Neural cell (in vitro differentiated cells): ENCODE measurements at regions not wholly inside any gene's neighbourhood (a gene's known extent, or its start where the extent isn't known, plus 50 kb on each side); places are given as distances from the start of the nearest gene placed in this dataset.

ENCODE experiments used
- H2AFZ ChIP-seq: fragments of 200-600, 300-800 bp; sonication (generic), shearing (Covaris generic); 2 replicates; pipeline ENCODE4 v1.6.0; 2014; ENCODE audit warnings: low read depth, mild to moderate bottlenecking, antibody characterized with exemption, low read length, moderate library complexity
- H3F3A ChIP-seq: fragments of 200-600 bp; shearing (Covaris generic); 2 replicates; pipeline ENCODE4 v1.6.1; 2016; ENCODE audit warnings: mild to moderate bottlenecking, moderate library complexity, mixed read lengths, antibody characterized with exemption, low read length; ENCODE audit not compliant: insufficient read depth, poor library complexity, severe bottlenecking
- H3K27ac ChIP-seq: fragments of 200-600, 300-800 bp; sonication (generic), shearing (Covaris generic); 2 replicates; pipeline ENCODE4 v1.5.1; 2014; ENCODE audit warnings: mild to moderate bottlenecking, low read length, moderate library complexity
- H3K27me3 ChIP-seq: fragments of 300-800, 200-600 bp; sonication (generic), shearing (Covaris generic); 2 replicates; pipeline ENCODE4 v1.6.0; 2014; ENCODE audit warnings: mild to moderate bottlenecking, low read depth, low read length, moderate library complexity; ENCODE audit not compliant: insufficient read depth
- H3K36me3 ChIP-seq: fragments of 300-800, 200-600 bp; sonication (generic), shearing (Covaris generic); 2 replicates; pipeline ENCODE4 v1.5.1; 2014; ENCODE audit warnings: mild to moderate bottlenecking, antibody characterized with exemption, low read length, moderate library complexity; ENCODE audit not compliant: insufficient read depth
- H3K4me2 ChIP-seq: fragments of 300-800, 200-600 bp; sonication (generic), shearing (Covaris generic); 2 replicates; pipeline ENCODE4 v1.6.0; 2014; ENCODE audit warnings: mild to moderate bottlenecking, low read length
- H3K4me3 ChIP-seq: fragments of 300-800, 200-600 bp; sonication (generic), shearing (Covaris generic); 2 replicates; pipeline ENCODE4 v1.5.1; 2014; ENCODE audit warnings: mild to moderate bottlenecking, low read length, moderate library complexity
- H3K79me2 ChIP-seq: fragments of 200-600 bp; shearing (Covaris generic); replicated peaks from 2 replicates; pipeline ENCODE4 v1.6.0; 2014; ENCODE audit warnings: mild to moderate bottlenecking, low read length, moderate library complexity; ENCODE audit not compliant: insufficient read depth
- H3K9ac ChIP-seq: fragments of 300-800, 200-600 bp; sonication (generic), shearing (Covaris generic); 2 replicates; pipeline ENCODE4 v1.6.1; 2016; ENCODE audit warnings: mild to moderate bottlenecking, low read length, mixed read lengths
- H3K9me2 ChIP-seq: fragments of 200-600 bp; shearing (Covaris generic); 2 replicates; pipeline ENCODE4 v1.6.1; 2016; ENCODE audit warnings: mild to moderate bottlenecking, low read length, mixed read lengths; ENCODE audit not compliant: insufficient read depth
- H3K9me3 ChIP-seq: fragments of 200-600, 300-800 bp; sonication (generic), shearing (Covaris generic); 2 replicates; pipeline ENCODE4 v1.6.1; 2016; ENCODE audit warnings: mild to moderate bottlenecking, mixed run types, low read length, moderate library complexity, mixed read lengths
- H4K20me1 ChIP-seq: fragments of 200-600 bp; shearing (Covaris generic); 2 replicates; pipeline ENCODE4 v1.6.1; 2016; ENCODE audit warnings: mild to moderate bottlenecking, mixed run types; ENCODE audit not compliant: insufficient read depth
- CTCF ChIP-seq: fragments of 450-650 bp; IDR thresholded peaks from 2 replicates; pipeline ENCODE4 v1.5.1; 2014; ENCODE audit warnings: antibody characterized with exemption, mild to moderate bottlenecking, moderate library complexity; ENCODE audit not compliant: poor library complexity, severe bottlenecking
- EP300 ChIP-seq: fragments of 450-650 bp; conservative IDR thresholded peaks from 2 replicates; pipeline ENCODE4 v1.6.1; 2014; ENCODE audit warnings: antibody characterized with exemption, mild to moderate bottlenecking, moderate library complexity; ENCODE audit not compliant: poor library complexity, severe bottlenecking
- EZH2 ChIP-seq: fragments of 200-600, 300-800 bp; shearing (Covaris generic), sonication (generic); IDR thresholded peaks from 2 replicates; pipeline ENCODE4 v1.6.1; 2014; ENCODE audit warnings: antibody characterized with exemption, low read length, borderline replicate concordance, mild to moderate bottlenecking; ENCODE audit not compliant: insufficient read depth, poor library complexity, severe bottlenecking
- MXI1 ChIP-seq: fragments of 450-650 bp; conservative IDR thresholded peaks from 2 replicates; pipeline ENCODE4 v1.6.1; 2014; ENCODE audit warnings: antibody characterized with exemption, mild to moderate bottlenecking; ENCODE audit not compliant: poor library complexity, severe bottlenecking
- POLR2AphosphoS5 ChIP-seq: IDR thresholded peaks from 2 replicates; pipeline ENCODE4 v1.6.1; 2012
- RAD21 ChIP-seq: fragments of 450-650 bp; conservative IDR thresholded peaks from 2 replicates; pipeline ENCODE4 v1.6.1; 2014; ENCODE audit warnings: antibody characterized with exemption, mild to moderate bottlenecking, moderate library complexity
- REST ChIP-seq: IDR thresholded peaks from 2 replicates; pipeline ENCODE4 v1.6.1; 2012; ENCODE audit warnings: borderline replicate concordance
- SMC3 ChIP-seq: fragments of 450-650 bp; conservative IDR thresholded peaks from 2 replicates; pipeline ENCODE4 v1.6.1; 2014; ENCODE audit warnings: antibody characterized with exemption, mild to moderate bottlenecking, moderate library complexity; ENCODE audit not compliant: poor library complexity
- TAF1 ChIP-seq: IDR thresholded peaks from 2 replicates; pipeline ENCODE4 v1.6.1; 2012; ENCODE audit warnings: low read depth

GRCh38 chr9:108567571-108567970 is 288.2 kb downstream of the ACTL7B start:
- Histone ChIP-seq H3K27me3 (no peaks in the 10 kb centered on the region), H3K4me3 (no peak overlapping the region), H3K27ac (no peak overlapping the region), H3F3A (no peaks in the 10 kb centered on the region), H4K20me1 (no peaks in the 10 kb centered on the region), H3K9ac (no peak overlapping the region), H2AFZ (no peak overlapping the region), H3K79me2 (no peaks in the 10 kb centered on the region), H3K9me2 (no peaks in the 10 kb centered on the region), H3K4me2 (no peak overlapping the region), H3K9me3 (no peaks in the 10 kb centered on the region), H3K36me3 (no peaks in the 10 kb centered on the region)
- TF ChIP-seq REST (no peak), SMC3 (no peak)

GRCh38 chr9:108565651-108566378 is 290.0 kb downstream of the ACTL7B start:
- H3K9me2 ChIP-seq = no peaks in the 10 kb centered on the region
- no peak overlapping the region for H2AFZ ChIP-seq

More at GRCh38 chr9:108565651-108566378, 290.0 kb downstream of the ACTL7B start:
- H3K9ac ChIP-seq = no peak overlapping the region
- H3K4me2 ChIP-seq = no peak overlapping the region
- H3K4me3 ChIP-seq = no peak overlapping the region
- no peaks in the 10 kb centered on the region for H3K27me3 ChIP-seq
- no peaks in the 10 kb centered on the region for H4K20me1 ChIP-seq
- H3F3A ChIP-seq = no peaks in the 10 kb centered on the region
- no peak for TF ChIP-seq TAF1
- TF ChIP-seq CTCF = peak; percentile 94
- no peak for TF ChIP-seq REST
- TF ChIP-seq EZH2 = no peak
- TF ChIP-seq RAD21 = peak; percentile 96
- peak; percentile 96 for TF ChIP-seq SMC3
- no peak for TF ChIP-seq POLR2AphosphoS5
- no peak for TF ChIP-seq MXI1
- TF ChIP-seq EP300 = no peak
- no peaks in the 10 kb centered on the region for H3K36me3 ChIP-seq
- no peaks in the 10 kb centered on the region for H3K79me2 ChIP-seq
- no peak overlapping the region for H3K27ac ChIP-seq
- H3K9me3 ChIP-seq = no peaks in the 10 kb centered on the region
